Caki2 (cell line): ENCODE measurements at regions not wholly inside any gene's neighbourhood (a gene's known extent, or its start where the extent isn't known, plus 50 kb on each side); places are given as distances from the start of the nearest gene placed in this dataset.

ENCODE experiments used
- DNase-seq: peaks from one replicate; pipeline ENCODE4 v3.0.0-alpha.2; 2015; ENCODE audit warnings: low read depth
- in situ Hi-C: cut with HindIII; loops from 2 replicates; pipeline ENCODE4 v1.10.0; 2016; ENCODE audit warnings: low sequenced_read_pairs, low pct_unique_long_range_greater_than_20kb, mixed read lengths

GRCh38 chr4:32560306-32560705 is 1840.1 kb downstream of the PCDH7 start:
- in situ Hi-C loops, result no loop called here
- no peak for DNase-seq

DNA sequence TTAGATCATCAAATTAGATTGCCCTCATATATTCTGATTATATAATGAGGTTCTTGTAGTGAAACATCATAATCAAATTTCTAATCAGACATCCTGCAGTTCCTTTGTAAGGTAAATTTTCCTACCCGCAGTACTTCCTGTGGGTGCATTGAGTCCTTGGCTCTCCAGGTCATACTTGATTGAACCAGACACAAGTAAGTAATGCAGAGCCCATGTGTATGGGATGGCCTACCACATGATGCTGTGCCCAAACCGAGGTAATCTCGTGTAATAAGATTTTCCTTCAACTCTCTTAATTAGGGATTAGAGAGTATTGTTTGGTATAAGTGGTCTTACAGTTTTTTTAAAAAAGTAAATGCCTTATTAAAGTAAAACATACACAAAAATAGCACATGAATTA is 1841.8 kb downstream of the PCDH7 start:
- no peak for DNase-seq
- in situ Hi-C loops, result no loop called here

DNA sequence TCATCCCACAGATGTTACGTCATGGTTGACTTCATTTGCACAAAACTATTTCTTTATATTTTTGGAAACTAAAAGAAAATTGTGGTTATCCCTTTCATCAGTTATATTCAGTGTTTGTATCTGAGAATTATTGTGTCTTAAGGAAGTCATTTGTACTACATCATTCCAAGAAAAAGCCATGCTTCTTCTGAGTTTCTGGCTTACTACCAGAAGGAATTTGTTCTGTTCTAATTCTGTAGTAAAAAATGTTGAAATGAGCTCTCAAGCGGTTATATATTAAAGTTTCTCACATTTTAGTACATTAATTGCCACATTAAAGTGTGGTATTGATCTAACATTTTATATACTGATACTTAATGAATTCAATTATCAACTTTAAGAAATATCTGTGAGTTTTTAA is 1844.5 kb downstream of the PCDH7 start:
- in situ Hi-C loops, result no loop called here
- no peak for DNase-seq

- DNase-seq, result no peak
- in situ Hi-C loops, result no loop called here
Observed at GRCh38 chr4:32569861-32570260, 1849.7 kb downstream of the PCDH7 start.

DNA sequence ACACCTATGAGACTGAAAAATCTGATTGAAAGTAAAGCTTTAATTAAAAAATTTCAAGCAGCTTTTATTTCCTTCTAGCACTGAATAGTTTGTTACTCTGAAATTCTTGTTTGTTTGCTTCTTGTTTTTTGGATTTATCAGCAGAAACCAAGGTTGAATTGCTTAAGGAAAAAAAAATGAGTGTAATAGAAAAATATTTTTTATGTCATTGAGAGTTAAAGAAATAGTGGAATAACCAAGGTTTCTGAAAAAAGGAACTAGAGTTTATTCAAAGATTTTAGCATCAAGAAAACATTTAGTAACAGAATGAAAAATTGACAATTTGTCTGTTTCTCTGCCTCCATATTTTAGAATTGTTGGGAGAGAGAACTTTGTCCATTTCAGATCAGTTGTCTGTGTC is 1852.2 kb downstream of the PCDH7 start:
- no peak for DNase-seq
- in situ Hi-C loops, result no loop called here

- in situ Hi-C loops, result no loop called here
- DNase-seq, result no peak
Observed at GRCh38 chr4:32574803-32575202, 1854.6 kb downstream of the PCDH7 start.

DNA sequence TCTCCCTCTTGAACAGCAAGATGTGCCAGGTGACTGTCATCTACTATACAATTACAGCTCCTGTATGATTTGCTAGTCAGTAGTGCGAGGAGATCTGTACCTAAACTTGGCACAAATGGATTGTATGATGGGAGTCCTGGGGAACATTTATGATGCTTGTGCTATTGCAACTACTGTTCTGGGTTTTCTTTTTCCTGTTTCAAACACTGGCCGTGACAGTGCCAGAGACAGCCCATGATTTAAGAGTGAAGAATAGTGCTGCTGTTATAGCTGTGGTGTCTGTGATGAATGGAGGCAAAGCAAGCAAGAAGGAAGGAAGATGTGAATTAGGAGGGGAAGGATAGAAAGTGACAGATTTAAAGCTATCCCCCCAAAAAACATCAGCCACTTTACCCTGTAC is 1868.9 kb downstream of the PCDH7 start:
- DNase-seq, result no peak
- in situ Hi-C loops, result no loop called here

DNA sequence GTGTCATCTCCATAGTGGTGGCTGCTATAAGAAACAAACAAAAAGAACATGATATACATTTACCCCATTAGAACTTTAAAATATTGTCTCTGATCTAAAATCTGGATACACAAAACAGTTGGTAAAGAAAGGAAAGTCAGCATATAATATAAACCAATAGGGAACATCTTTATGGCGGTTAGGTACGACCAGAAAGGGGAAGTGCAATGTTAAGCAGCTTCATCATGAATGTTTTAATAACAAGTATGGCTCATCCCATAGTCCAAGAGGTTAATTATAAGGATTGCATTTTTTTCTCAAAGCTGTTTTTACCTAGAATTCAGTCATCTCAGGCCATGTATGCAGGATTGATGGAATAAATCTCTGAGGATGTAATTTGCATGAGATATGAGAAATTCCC is 1869.7 kb downstream of the PCDH7 start:
- DNase-seq, result no peak
- in situ Hi-C loops, result no loop called here

GRCh38 chr4:32597354-32597753 is 1877.2 kb downstream of the PCDH7 start:
- DNase-seq, result no peak
- in situ Hi-C loops, result no loop called here

- in situ Hi-C loops, result no loop called here
- DNase-seq, result no peak
Observed at GRCh38 chr4:32601848-32602247, 1881.7 kb downstream of the PCDH7 start.

- no peak for DNase-seq
- in situ Hi-C loops, result no loop called here
Observed at GRCh38 chr4:32607978-32608377, 1887.8 kb downstream of the PCDH7 start.

- in situ Hi-C loops, result no loop called here
- DNase-seq, result no peak
Observed at GRCh38 chr4:32624943-32625603, 1904.9 kb downstream of the PCDH7 start.

DNA sequence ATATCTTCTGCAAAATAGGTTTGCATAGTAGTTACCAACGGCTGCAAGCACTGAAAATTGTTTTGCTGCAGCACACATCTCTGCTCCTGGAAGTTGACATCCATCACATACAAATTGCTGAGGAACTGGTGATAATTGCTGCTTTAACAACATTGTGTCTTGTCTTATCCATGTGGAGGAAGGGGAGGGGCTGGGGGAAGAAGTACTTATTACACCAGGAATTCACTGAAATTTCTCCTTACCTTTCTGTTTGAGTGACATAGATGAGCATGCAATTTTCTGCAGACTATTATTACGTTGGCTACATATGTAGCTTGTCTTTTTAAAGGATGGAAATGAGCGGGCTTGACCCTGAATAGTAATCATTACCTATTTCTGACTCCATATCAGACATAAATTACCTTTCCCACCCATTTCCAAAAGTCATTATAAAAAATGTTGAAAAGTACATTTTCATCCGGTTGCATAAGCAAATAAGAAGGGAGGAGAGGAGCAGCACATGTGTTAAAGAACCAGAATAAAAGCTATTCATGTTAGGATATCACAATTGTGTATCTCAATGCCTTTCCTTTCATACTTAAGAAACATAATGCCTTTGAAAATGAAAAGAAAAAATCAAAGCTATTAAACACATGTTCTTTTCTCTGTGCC is 1905.6 kb downstream of the PCDH7 start:
- DNase-seq, result no peak
- in situ Hi-C loops, result no loop called here

DNA sequence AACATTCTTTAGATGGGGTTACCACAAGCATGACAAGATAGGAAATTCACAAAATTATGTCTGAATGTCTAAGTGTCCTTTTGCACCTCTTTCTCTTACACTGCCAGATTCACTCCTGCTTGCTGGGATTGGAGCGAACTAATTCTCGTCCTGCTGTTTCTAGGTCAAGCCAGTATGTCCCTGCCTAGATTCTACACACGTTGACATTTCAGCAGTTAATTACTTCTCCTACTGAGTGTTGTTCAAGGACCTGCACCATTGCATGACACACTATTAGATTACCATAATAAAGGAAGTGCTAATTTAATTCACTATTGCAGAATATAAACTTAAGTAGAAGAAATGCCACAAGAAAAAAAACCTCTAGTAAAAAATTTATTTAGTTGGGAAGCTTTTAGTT is 1911.7 kb downstream of the PCDH7 start:
- DNase-seq, result no peak
- in situ Hi-C loops, result no loop called here

DNA sequence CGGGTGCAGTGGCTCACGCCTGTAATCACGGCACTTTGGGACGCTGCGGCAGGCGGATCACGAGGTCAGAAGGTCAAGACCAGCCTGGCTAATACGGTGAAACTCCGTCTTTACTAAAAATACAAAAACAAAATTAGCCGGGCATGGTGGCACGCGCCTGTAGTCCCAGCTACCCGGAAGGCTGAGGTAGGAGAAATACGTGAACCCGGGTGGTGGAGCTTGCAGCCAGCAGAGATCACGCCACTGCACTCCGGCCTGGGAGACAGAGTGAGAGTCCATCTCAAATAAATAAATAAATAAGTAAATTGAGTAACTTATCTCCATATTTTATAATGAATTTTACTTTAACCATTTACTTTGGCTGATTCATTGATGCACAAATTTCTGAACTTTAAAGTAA is 1913.3 kb downstream of the PCDH7 start:
- in situ Hi-C loops, result no loop called here
- DNase-seq, result no peak

DNA sequence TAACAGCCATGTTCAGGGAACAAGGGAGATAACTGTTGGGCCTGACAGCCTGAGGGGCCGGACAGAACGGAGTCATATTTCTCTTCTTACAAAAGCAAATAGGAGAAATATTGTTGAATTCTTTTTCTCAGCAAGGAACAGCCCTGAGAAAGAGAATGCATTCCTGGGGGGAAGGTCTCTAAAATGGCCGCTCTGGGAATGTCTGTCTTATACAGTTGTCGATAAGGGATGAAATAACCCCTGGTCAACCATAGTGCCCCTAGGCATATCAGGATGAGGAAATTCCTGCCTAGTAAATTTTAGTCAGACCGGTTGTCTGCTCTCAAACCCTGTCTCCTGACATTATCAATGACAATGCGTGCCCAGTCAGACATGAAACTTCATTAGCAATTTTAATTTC is 1925.5 kb downstream of the PCDH7 start:
- in situ Hi-C loops, result no loop called here
- no peak for DNase-seq

DNA sequence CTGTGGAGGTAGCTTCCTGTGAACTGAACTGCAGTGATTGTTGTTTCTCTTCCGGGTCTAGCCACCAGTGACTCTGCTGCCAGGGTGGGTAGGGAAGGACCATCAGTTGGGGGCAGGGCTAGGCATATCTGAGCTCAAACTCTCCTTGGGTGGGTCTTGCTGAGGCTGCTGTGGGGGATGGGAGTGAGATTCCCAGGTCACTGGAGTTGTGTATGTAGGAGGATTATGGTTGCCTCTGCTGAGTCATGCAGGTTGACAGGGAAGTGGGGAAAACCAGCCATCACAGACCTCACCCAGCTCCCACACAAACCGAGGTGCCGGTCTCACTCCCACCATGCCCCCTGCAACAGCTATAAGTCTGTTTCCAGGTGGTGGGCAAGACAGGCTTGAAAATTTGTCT is 1937.8 kb downstream of the PCDH7 start:
- in situ Hi-C loops, result no loop called here
- peak; percentile 1 for DNase-seq

DNA sequence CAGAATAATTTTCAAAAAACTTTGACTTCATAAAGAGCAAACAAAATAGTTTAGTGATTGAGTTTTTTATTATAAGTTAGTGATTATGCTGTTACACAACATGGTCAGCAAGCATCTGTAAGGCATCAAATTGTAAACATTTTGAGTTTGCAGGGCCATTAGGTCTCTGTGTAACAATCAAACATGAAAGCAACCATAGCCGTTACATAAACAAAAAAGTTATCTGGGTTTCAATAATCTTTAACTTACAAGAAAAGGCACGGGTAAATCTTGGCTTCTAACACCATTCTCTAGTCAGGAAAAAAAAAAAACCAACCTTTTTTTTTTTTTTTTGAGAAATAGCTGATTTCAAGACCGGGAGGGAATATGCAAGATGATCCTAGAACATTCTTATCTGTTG is 1941.1 kb downstream of the PCDH7 start:
- peak; percentile 1 for DNase-seq
- in situ Hi-C loops, result no loop called here

DNA sequence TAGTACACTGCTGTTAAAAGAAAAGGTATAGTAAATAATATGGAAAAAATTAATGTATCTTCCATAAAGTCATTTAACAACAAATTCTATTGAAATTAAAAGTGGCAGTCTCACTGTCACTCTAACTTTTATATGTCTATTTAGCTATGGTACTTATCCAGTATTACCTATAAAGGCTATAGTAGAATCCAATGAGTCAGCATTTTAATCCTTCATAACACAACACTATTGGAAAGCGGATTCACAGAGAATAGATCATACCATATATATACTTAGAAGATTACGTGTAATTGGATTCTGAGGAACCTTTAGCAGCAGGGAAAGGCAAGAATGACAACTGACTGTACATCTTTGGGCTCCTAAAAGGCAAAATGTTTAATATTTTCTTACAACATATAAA is 1942.6 kb downstream of the PCDH7 start:
- no peak for DNase-seq
- in situ Hi-C loops, result no loop called here

GRCh38 chr4:32672359-32672758 is 1952.2 kb downstream of the PCDH7 start:
- in situ Hi-C loops, result no loop called here
- DNase-seq, result no peak
